ENCODE measurements at regions not wholly inside any gene's neighbourhood (a gene's known extent, or its start where the extent isn't known, plus 50 kb on each side); places are given as distances from the start of the nearest gene placed in this dataset.

DNA sequence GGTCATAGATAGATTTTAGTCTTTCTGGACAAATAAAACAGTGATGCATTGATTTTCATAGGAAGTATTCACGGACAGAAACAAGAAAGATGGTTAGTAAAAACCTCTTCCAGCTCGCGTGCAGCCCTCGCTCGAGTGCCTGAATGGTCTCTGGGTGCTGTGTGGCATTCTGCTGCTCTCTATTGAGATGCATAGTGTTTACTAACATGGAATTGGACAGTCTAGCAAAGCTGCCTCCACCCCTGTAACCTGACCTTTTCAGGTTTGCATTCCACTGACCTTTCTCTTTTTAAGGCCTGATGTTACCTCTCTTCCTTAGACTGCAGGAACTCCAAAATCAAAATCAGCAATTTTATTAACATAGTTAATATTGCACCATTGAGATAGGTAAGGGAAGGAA lies 643.4 kb downstream of the JRKL start:
- POLR2A ChIA-PET (ENCODE audit: unreplicated experiment): no interaction called here
- H2BK120ac ChIP-seq (ENCODE audit: low read depth, low read length): no peak overlapping the region
- intact Hi-C loops (cut with micrococcal nuclease) (no loop called here), in situ Hi-C loops (cut with MboI; ENCODE audit: low sequenced_read_pairs) (no loop called here), dilution Hi-C loops (cut with HindIII; ENCODE audit: low sequenced_read_pairs, unreplicated experiment) (no loop called here)
- no peak overlapping the region for H4K5ac ChIP-seq (ENCODE audit: low read depth, low read length)
- no peaks in the 10 kb centered on the region for H4K20me1 ChIP-seq (ENCODE audit: insufficient read depth, low read length)
- WGBS, 2 experiments (ENCODE audit: extremely low coverage in 2 of 2, insufficient read length in 1 of 2): no CpG with 5 or more reads among the region's 5 CpGs
- H3K56ac ChIP-seq (ENCODE audit: extremely low read depth, insufficient read depth, low read length): no peak overlapping the region
- no peak overlapping the region for H4K91ac ChIP-seq (ENCODE audit: insufficient read depth, low read depth, low read length)
- peaks cover 6% of the 10 kb centered on the region for H3K9me3 ChIP-seq (ENCODE audit: control insufficient read depth, insufficient read depth, low read length)
- H2AFZ ChIP-seq (replicated peaks; ENCODE audit: low read length, poor library complexity): no peak overlapping the region
- no peak overlapping the region for H2AK9ac ChIP-seq (replicated peaks; ENCODE audit: low read depth, low read length, poor library complexity)
- BruUV-seq (replicated peaks): no TSS peak
- H2AK5ac ChIP-seq (ENCODE audit: low read depth, low read length): no peak overlapping the region
- no peak for ATAC-seq (ENCODE audit: low read depth)
- no peaks in the 10 kb centered on the region for H3K79me1 ChIP-seq (ENCODE audit: low read depth in 1 of 2, low read length in 2 of 2)
- H3K27me3 ChIP-seq (ENCODE audit: control insufficient read depth, insufficient read depth, low read length): no peaks in the 10 kb centered on the region
- no peaks in the 10 kb centered on the region for H3K36me3 ChIP-seq (ENCODE audit: control insufficient read depth, insufficient read depth, low read length)
- no peak overlapping the region for H3K23ac ChIP-seq (ENCODE audit: low read depth, low read length)
- no peak overlapping the region for H4K8ac ChIP-seq (ENCODE audit: low read depth in 2 of 2, low read length in 2 of 2)
- DNase-seq: no peak
- no peak overlapping the region for H3K4me3 ChIP-seq (ENCODE audit: insufficient read depth, low read depth, low read length)
- H3K4ac ChIP-seq (ENCODE audit: low read depth, low read length): no peak overlapping the region
- no peak overlapping the region for H3K27ac ChIP-seq (ENCODE audit: insufficient read depth, low read length)
- no peaks in the 10 kb centered on the region for H3K4me1 ChIP-seq (ENCODE audit: control insufficient read depth, insufficient read depth, low read length)
- H2BK15ac ChIP-seq (ENCODE audit: low read depth, low read length): no peak overlapping the region
- H3K9ac ChIP-seq (ENCODE audit: low read depth, low read length): no peak overlapping the region
- H3K18ac ChIP-seq (ENCODE audit: low read depth, low read length): no peak overlapping the region
- CTCF ChIA-PET: no interaction called here
- H3K4me2 ChIP-seq (ENCODE audit: low read depth, low read length): no peak overlapping the region
- no peak overlapping the region for H2BK20ac ChIP-seq (ENCODE audit: low read depth, low read length)
- H3K14ac ChIP-seq (replicated peaks; ENCODE audit: low read depth, low read length): no peak overlapping the region
- H2BK5ac ChIP-seq (ENCODE audit: low read depth, low read length, poor library complexity, severe bottlenecking): no peak overlapping the region
- no peaks in the 10 kb centered on the region for H3K9me1 ChIP-seq (ENCODE audit: insufficient read depth, low read length)
- TF ChIP-seq, protein P1, sequence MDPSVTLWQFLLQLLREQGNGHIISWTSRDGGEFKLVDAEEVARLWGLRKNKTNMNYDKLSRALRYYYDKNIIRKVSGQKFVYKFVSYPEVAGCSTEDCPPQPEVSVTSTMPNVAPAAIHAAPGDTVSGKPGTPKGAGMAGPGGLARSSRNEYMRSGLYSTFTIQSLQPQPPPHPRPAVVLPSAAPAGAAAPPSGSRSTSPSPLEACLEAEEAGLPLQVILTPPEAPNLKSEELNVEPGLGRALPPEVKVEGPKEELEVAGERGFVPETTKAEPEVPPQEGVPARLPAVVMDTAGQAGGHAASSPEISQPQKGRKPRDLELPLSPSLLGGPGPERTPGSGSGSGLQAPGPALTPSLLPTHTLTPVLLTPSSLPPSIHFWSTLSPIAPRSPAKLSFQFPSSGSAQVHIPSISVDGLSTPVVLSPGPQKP (IDR thresholded peaks at IDR 0.05; ENCODE audit: borderline replicate concordance, low read depth, low read length): no peak
- TF ChIP-seq BHLHE40 (IDR thresholded peaks at IDR 0.05; ENCODE audit: low read depth, low read length): no peak
- no peak for TF ChIP-seq SMC3 (IDR thresholded peaks at IDR 0.05; ENCODE audit: low read depth, low read length)
- no peak for TF ChIP-seq RCOR1 (IDR thresholded peaks at IDR 0.05; ENCODE audit: insufficient replicate concordance, low read length)
- TF ChIP-seq RAD21 (IDR thresholded peaks at IDR 0.05; ENCODE audit: low read length): no peak
- TF ChIP-seq CHD1 (IDR thresholded peaks at IDR 0.05; ENCODE audit: low read depth, low read length): no peak
- no peak for TF ChIP-seq RFX5 (IDR thresholded peaks at IDR 0.05; ENCODE audit: low read depth, low read length)
- TF ChIP-seq MXI1 (IDR thresholded peaks at IDR 0.05; ENCODE audit: borderline replicate concordance, low read depth, low read length): no peak
- no peak for TF ChIP-seq FOS (IDR thresholded peaks at IDR 0.05; ENCODE audit: low read depth, low read length)
- no peak for TF ChIP-seq MAFK (IDR thresholded peaks at IDR 0.05; ENCODE audit: low read depth, low read length)
- TF ChIP-seq MAZ (IDR thresholded peaks at IDR 0.05; ENCODE audit: borderline replicate concordance, low read depth, low read length): no peak
- no peak for TF ChIP-seq POLR2A (IDR thresholded peaks at IDR 0.05; ENCODE audit: low read depth, low read length)

Data from IMR-90 (cell line).